ENCODE measurements at regions not wholly inside any gene's neighbourhood (a gene's known extent, or its start where the extent isn't known, plus 50 kb on each side); places are given as distances from the start of the nearest gene placed in this dataset.

GRCh38 chr4:81818385-81818920 lies 346.7 kb upstream of the RASGEF1B start:
- no peak overlapping the region for H3K27ac Mint-ChIP-seq

GRCh38 chr4:81816031-81816761 lies 344.5 kb upstream of the RASGEF1B start:
- Histone ChIP-seq H3K4me2 (replicated peaks; ENCODE audit: extremely low read depth, low read length, poor library complexity, severe bottlenecking) (no peak overlapping the region), H3K79me2 (ENCODE audit: insufficient read depth, low read length) (no peaks in the 10 kb centered on the region), H4K20me1 (ENCODE audit: insufficient read depth, low read length) (no peaks in the 10 kb centered on the region), H3K9ac (ENCODE audit: insufficient read depth, low read length, poor library complexity, severe bottlenecking) (no peak overlapping the region), H3K36me3 (replicated peaks in 1 of 2; ENCODE audit: control insufficient read depth in 1 of 2, insufficient read depth in 2 of 2, low read length in 2 of 2) (no peaks in the 10 kb centered on the region), H3K27ac (ENCODE audit: low read depth in 1 of 2, low read length in 2 of 2) (no peak overlapping the region), H3K4me3 (replicated peaks in 1 of 3; ENCODE audit: low read depth in 2 of 3, low read length in 3 of 3) (no peak overlapping the region), H3K27me3 (ENCODE audit: control insufficient read depth in 2 of 2, insufficient read depth in 2 of 2, low read length in 2 of 2) (no peaks in the 10 kb centered on the region), H3K4me1 (ENCODE audit: control insufficient read depth in 1 of 2, insufficient read depth in 2 of 2, low read length in 2 of 2) (peaks cover 12% of the 10 kb centered on the region in 2 donors), H3K9me3 (replicated peaks in 1 of 2; ENCODE audit: control insufficient read depth in 1 of 2, insufficient read depth in 1 of 2, low read length in 2 of 2) (no peaks in the 10 kb centered on the region), H2AFZ (ENCODE audit: insufficient read depth, low read depth, low read length, poor library complexity, severe bottlenecking) (no peak overlapping the region)
- WGBS (ENCODE audit: insufficient coverage) = no CpG with 5 or more reads among the region's 3 CpGs
- H3K9me3 Mint-ChIP-seq = peaks cover 0 to 3% (median 0%) of the 10 kb centered on the region in 7 donors
- peaks cover 12% of the 10 kb centered on the region for H3K4me1 Mint-ChIP-seq
- H3K36me3 Mint-ChIP-seq = no peaks in the 10 kb centered on the region
- intact Hi-C loops (cut with micrococcal nuclease) = no loop called here
- no peak for DNase-seq
- peaks cover 0 to 6% (median 0%) of the 10 kb centered on the region in 3 donors for H3K27me3 Mint-ChIP-seq (ENCODE audit: low read depth in 3 of 3)
- no peak overlapping the region for H3K27ac Mint-ChIP-seq
- no peak for TF ChIP-seq CTCF (IDR thresholded peaks at IDR 0.05)
- no peak overlapping the region for H3K4me3 Mint-ChIP-seq

More at GRCh38 chr4:81818385-81818920, 346.7 kb upstream of the RASGEF1B start:
- Histone ChIP-seq H2AFZ (ENCODE audit: insufficient read depth, low read depth, low read length, poor library complexity, severe bottlenecking) (no peak overlapping the region), H3K4me3 (replicated peaks in 1 of 3; ENCODE audit: low read depth in 2 of 3, low read length in 3 of 3) (no peak overlapping the region), H3K36me3 (replicated peaks in 1 of 2; ENCODE audit: control insufficient read depth in 1 of 2, insufficient read depth in 2 of 2, low read length in 2 of 2) (no peaks in the 10 kb centered on the region), H3K9me3 (replicated peaks in 1 of 2; ENCODE audit: control insufficient read depth in 1 of 2, insufficient read depth in 1 of 2, low read length in 2 of 2) (no peaks in the 10 kb centered on the region), H3K4me2 (replicated peaks; ENCODE audit: extremely low read depth, low read length, poor library complexity, severe bottlenecking) (no peak overlapping the region), H3K9ac (ENCODE audit: insufficient read depth, low read length, poor library complexity, severe bottlenecking) (no peak overlapping the region), H3K4me1 (ENCODE audit: control insufficient read depth in 1 of 2, insufficient read depth in 2 of 2, low read length in 2 of 2) (peaks cover 12% of the 10 kb centered on the region in 2 donors), H3K27me3 (ENCODE audit: control insufficient read depth in 2 of 2, insufficient read depth in 2 of 2, low read length in 2 of 2) (no peaks in the 10 kb centered on the region), H3K79me2 (ENCODE audit: insufficient read depth, low read length) (no peaks in the 10 kb centered on the region), H3K27ac (ENCODE audit: low read depth in 1 of 2, low read length in 2 of 2) (no peak overlapping the region), H4K20me1 (ENCODE audit: insufficient read depth, low read length) (no peaks in the 10 kb centered on the region)
- peaks cover 12% of the 10 kb centered on the region for H3K4me1 Mint-ChIP-seq
- WGBS (ENCODE audit: insufficient coverage) = 80% methylated on average over 5 of the region's 8 CpGs
- intact Hi-C loops (cut with micrococcal nuclease) = no loop called here
- no peak for TF ChIP-seq CTCF (IDR thresholded peaks at IDR 0.05)
- peaks cover 0 to 6% (median 0%) of the 10 kb centered on the region in 3 donors for H3K27me3 Mint-ChIP-seq (ENCODE audit: low read depth in 3 of 3)
- no peaks in the 10 kb centered on the region for H3K36me3 Mint-ChIP-seq
- peaks cover 0 to 3% (median 0%) of the 10 kb centered on the region in 7 donors for H3K9me3 Mint-ChIP-seq
- no peak for DNase-seq
- H3K4me3 Mint-ChIP-seq = no peak overlapping the region

All from CD14-positive monocyte (primary cell).